WTC11 (cell line): ENCODE measurements at regions not wholly inside any gene's neighbourhood (a gene's known extent, or its start where the extent isn't known, plus 50 kb on each side); places are given as distances from the start of the nearest gene placed in this dataset.

Experiments
- ATAC-seq: fragments of 200-7000 bp; cut with Tn5 transposase; 2 replicates; pipeline ENCODE4 v1.10.0; 2021; ENCODE audit warnings: mild to moderate bottlenecking, moderate library complexity
- CTCF ChIA-PET: fragments of 300-600 bp; sonication (Branson Sonifier 250); formaldehyde crosslinking; loops from one replicate; lab custom pipeline; 2021; ENCODE audit warnings: antibody characterized with exemption; lab: Charles Lee
- POLR2A ChIA-PET: fragments of 350-600 bp; sonication (Branson Sonifier 250); formaldehyde crosslinking; loops from one replicate; lab custom pipeline; 2021; ENCODE audit warnings: antibody characterized with exemption; lab: Charles Lee
- DNase-seq: peaks from one replicate; pipeline ENCODE4 v3.0.0; 2021; ENCODE audit warnings: low spot score
- H3K27ac Mint-ChIP-seq: 2 replicates; pipeline ENCODE4 v1.8.0; 2021; ENCODE audit warnings: mixed read lengths
- H3K27me3 Mint-ChIP-seq: 2 replicates; pipeline ENCODE4 v1.8.0; 2021; ENCODE audit warnings: low read depth, mild to moderate bottlenecking, moderate library complexity, mixed read lengths
- H3K36me3 Mint-ChIP-seq: 2 replicates; pipeline ENCODE4 v1.8.0; 2021; ENCODE audit warnings: mixed read lengths
- H3K4me1 Mint-ChIP-seq: 2 replicates; pipeline ENCODE4 v1.8.0; 2022; ENCODE audit warnings: mixed read lengths
- H3K4me3 Mint-ChIP-seq: 2 replicates; pipeline ENCODE4 v1.8.0; 2021; ENCODE audit warnings: mild to moderate bottlenecking, moderate library complexity, mixed read lengths
- H3K9me3 Mint-ChIP-seq: 2 replicates; pipeline ENCODE4 v1.8.0; 2021; ENCODE audit warnings: mixed read lengths
- ATF1 ChIP-seq: sonication (generic); formaldehyde crosslinking; IDR thresholded peaks from 2 replicates; pipeline ENCODE4 v1.8.1; 2023; ENCODE audit warnings: mild to moderate bottlenecking, moderate library complexity, missing genetic modification reagents
- CBFB ChIP-seq: sonication (generic); formaldehyde crosslinking; IDR thresholded peaks from 2 replicates; pipeline ENCODE4 v1.8.1; 2022; ENCODE audit warnings: mild to moderate bottlenecking, low read depth, missing genetic modification reagents
- ETV6 ChIP-seq: sonication (generic); formaldehyde crosslinking; IDR thresholded peaks from 2 replicates; pipeline ENCODE4 v1.8.1; 2022; ENCODE audit warnings: mild to moderate bottlenecking, missing genetic modification reagents
- GRHL2 ChIP-seq: fragments of 250-450 bp; sonication (Bioruptor Pico); IDR thresholded peaks from 2 replicates; pipeline ENCODE4 v1.8.0; 2022; ENCODE audit warnings: mild to moderate bottlenecking, moderate library complexity; ENCODE audit not compliant: insufficient replicate concordance, severe bottlenecking
- GTF2I ChIP-seq: fragments of 250-450 bp; sonication (Bioruptor Pico); conservative IDR thresholded peaks from 2 replicates; pipeline ENCODE4 v1.4.0; 2021; ENCODE audit warnings: mild to moderate bottlenecking
- IRF2 ChIP-seq: sonication (generic); formaldehyde crosslinking; IDR thresholded peaks from 2 replicates; pipeline ENCODE4 v1.8.0; 2022; ENCODE audit warnings: low read depth, missing genetic modification reagents, borderline replicate concordance
- MXD4 ChIP-seq: fragments of 250-450 bp; sonication (Bioruptor Pico); IDR thresholded peaks from 2 replicates; pipeline ENCODE4 v1.8.0; 2021; ENCODE audit warnings: mild to moderate bottlenecking, moderate library complexity, borderline replicate concordance
- NR1H2 ChIP-seq: sonication (generic); formaldehyde crosslinking; IDR thresholded peaks from 2 replicates; pipeline ENCODE4 v1.9.0; 2021; ENCODE audit warnings: mild to moderate bottlenecking, moderate library complexity, missing genetic modification reagents
- RELA ChIP-seq: sonication (generic); formaldehyde crosslinking; IDR thresholded peaks from 2 replicates; pipeline ENCODE4 v1.8.1; 2022; ENCODE audit warnings: missing genetic modification reagents, mild to moderate bottlenecking, borderline replicate concordance
- SOX15 ChIP-seq: fragments of 250-450 bp; sonication (Bioruptor Pico); IDR thresholded peaks from 2 replicates; pipeline ENCODE4 v1.9.0; 2021; ENCODE audit warnings: mild to moderate bottlenecking
- SP1 ChIP-seq: sonication (generic); formaldehyde crosslinking; conservative IDR thresholded peaks from 2 replicates; pipeline ENCODE4 v1.8.1; 2022; ENCODE audit warnings: missing genetic modification reagents
- TEAD1 ChIP-seq: sonication (generic); formaldehyde crosslinking; IDR thresholded peaks from 2 replicates; pipeline ENCODE4 v1.8.0; 2022; ENCODE audit warnings: mild to moderate bottlenecking, missing genetic modification reagents
- ZBTB21 ChIP-seq: sonication (generic); formaldehyde crosslinking; IDR thresholded peaks from 2 replicates; pipeline ENCODE4 v1.8.1; 2023; ENCODE audit warnings: mild to moderate bottlenecking, missing genetic modification reagents, borderline replicate concordance
- TF ChIP-seq, protein P1 (sequence below): sonication (generic); formaldehyde crosslinking; IDR thresholded peaks from 2 replicates; pipeline ENCODE4 v1.8.0; 2023; ENCODE audit warnings: missing genetic modification reagents, mild to moderate bottlenecking, borderline replicate concordance
- TF ChIP-seq, protein P2 (sequence below): sonication (generic); formaldehyde crosslinking; IDR thresholded peaks from 2 replicates; pipeline ENCODE4 v1.8.1; 2023; ENCODE audit warnings: mild to moderate bottlenecking, missing genetic modification reagents
- TF ChIP-seq, protein P3 (sequence below): fragments of 250-450 bp; sonication (Bioruptor Pico); conservative IDR thresholded peaks from 2 replicates; pipeline ENCODE4 v1.9.0; 2021; ENCODE audit warnings: mild to moderate bottlenecking

DNA sequence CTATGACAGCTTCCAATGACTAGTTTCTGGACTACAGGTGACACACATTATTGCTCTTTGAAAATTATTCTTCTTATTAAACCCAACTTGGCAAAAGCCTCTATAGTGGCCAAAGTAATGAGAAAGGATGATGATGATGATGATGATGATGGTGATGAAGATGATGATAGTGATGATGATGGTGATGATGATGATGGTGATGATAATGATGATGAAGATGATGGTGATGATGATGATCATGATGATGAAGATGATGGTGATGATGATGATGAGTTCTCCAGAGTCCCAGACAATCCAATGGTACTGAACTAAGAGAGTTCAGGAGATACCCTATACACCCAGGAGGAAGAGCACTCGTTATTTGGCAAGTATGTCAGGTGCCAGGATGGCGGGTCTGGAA lies 739.4 kb downstream of the IRX1 start (continued):
- no peak for TF ChIP-seq RELA (CRISPR knock-in tag)
- no peak for TF ChIP-seq ATF1 (CRISPR knock-in tag)
- TF ChIP-seq, protein P1, sequence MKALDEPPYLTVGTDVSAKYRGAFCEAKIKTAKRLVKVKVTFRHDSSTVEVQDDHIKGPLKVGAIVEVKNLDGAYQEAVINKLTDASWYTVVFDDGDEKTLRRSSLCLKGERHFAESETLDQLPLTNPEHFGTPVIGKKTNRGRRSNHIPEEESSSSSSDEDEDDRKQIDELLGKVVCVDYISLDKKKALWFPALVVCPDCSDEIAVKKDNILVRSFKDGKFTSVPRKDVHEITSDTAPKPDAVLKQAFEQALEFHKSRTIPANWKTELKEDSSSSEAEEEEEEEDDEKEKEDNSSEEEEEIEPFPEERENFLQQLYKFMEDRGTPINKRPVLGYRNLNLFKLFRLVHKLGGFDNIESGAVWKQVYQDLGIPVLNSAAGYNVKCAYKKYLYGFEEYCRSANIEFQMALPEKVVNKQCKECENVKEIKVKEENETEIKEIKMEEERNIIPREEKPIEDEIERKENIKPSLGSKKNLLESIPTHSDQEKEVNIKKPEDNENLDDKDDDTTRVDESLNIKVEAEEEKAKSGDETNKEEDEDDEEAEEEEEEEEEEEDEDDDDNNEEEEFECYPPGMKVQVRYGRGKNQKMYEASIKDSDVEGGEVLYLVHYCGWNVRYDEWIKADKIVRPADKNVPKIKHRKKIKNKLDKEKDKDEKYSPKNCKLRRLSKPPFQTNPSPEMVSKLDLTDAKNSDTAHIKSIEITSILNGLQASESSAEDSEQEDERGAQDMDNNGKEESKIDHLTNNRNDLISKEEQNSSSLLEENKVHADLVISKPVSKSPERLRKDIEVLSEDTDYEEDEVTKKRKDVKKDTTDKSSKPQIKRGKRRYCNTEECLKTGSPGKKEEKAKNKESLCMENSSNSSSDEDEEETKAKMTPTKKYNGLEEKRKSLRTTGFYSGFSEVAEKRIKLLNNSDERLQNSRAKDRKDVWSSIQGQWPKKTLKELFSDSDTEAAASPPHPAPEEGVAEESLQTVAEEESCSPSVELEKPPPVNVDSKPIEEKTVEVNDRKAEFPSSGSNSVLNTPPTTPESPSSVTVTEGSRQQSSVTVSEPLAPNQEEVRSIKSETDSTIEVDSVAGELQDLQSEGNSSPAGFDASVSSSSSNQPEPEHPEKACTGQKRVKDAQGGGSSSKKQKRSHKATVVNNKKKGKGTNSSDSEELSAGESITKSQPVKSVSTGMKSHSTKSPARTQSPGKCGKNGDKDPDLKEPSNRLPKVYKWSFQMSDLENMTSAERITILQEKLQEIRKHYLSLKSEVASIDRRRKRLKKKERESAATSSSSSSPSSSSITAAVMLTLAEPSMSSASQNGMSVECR (CRISPR knock-in tag): no peak
- TF ChIP-seq TEAD1: no peak
- no peak for TF ChIP-seq NR1H2 (CRISPR knock-in tag)
- no peak for TF ChIP-seq SP1 (CRISPR knock-in tag)
- TF ChIP-seq, protein P2, sequence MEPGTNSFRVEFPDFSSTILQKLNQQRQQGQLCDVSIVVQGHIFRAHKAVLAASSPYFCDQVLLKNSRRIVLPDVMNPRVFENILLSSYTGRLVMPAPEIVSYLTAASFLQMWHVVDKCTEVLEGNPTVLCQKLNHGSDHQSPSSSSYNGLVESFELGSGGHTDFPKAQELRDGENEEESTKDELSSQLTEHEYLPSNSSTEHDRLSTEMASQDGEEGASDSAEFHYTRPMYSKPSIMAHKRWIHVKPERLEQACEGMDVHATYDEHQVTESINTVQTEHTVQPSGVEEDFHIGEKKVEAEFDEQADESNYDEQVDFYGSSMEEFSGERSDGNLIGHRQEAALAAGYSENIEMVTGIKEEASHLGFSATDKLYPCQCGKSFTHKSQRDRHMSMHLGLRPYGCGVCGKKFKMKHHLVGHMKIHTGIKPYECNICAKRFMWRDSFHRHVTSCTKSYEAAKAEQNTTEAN (CRISPR knock-in tag): no peak

DNA sequence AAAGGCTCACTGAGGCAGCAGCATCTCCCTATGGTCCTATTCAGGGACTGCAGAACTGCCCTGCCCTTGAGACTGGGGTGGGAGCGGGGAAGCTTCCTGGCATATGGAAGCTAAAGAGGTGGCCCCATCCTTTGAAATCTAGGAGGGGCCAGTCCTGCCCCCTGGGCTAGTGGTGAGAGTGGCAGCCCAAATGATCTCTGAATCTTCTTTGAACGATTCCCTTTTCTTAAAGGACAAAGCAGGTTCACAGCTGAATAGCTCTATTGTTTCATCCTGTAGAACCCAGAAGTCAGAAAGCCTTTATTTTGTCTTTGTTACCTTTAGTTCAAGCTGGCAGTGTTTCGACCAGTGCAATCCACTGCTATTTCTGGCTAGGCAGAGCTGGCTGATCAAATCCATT lies 741.9 kb downstream of the IRX1 start:
- no peak for TF ChIP-seq ZBTB21 (CRISPR knock-in tag)
- no peak for TF ChIP-seq IRF2 (CRISPR knock-in tag)
- no peak for TF ChIP-seq SOX15
- no peak for TF ChIP-seq GRHL2
- no peak for TF ChIP-seq CBFB
- TF ChIP-seq, protein P1 (CRISPR knock-in tag): no peak
- TF ChIP-seq GTF2I: no peak
- TF ChIP-seq ETV6 (CRISPR knock-in tag): no peak
- TF ChIP-seq, protein P3, sequence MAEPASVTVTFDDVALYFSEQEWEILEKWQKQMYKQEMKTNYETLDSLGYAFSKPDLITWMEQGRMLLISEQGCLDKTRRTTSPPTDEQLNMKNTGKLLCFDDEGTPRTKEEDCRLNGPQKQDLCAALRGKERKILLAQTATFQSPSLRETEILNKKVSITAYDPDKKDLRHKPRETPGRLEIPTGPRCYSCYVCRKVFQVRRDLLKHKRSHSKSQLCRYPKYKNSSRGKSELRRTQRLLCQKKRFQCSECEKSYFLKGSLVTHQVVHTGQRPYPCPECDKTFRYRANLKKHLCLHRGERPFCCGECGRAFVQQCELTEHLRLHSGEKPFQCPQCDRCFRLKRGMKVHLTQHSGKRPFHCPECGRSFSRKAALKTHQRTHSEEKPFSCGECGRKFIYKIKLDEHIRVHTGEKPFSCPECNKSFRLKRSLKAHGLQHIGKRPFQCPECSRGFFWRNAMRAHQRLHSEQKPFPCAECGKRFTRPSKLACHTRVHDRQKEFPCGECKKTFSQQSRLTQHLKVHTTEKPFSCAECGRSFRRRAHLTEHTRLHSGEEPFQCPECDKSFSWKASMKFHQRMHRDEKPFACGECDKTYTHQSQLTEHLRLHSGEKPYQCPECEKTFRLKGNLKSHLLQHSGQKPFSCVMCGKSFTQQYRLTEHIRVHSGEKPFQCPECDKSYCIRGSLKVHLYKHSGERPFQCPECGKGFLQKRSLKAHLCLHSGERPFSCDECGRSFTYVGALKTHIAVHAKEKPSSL: no peak
- no peak for TF ChIP-seq MXD4 (CRISPR knock-in tag)
- H3K36me3 Mint-ChIP-seq: no peaks in the 10 kb centered on the region
- ChIA-PET CTCF (no interaction called here), POLR2A (no interaction called here)
- H3K27me3 Mint-ChIP-seq: no peaks in the 10 kb centered on the region
- H3K4me1 Mint-ChIP-seq: peaks cover 5% of the 10 kb centered on the region; the same call in 1 of the 2 replicates
- ATAC-seq (peak; percentile 41; the same call in 1 of the 2 replicates), DNase-seq (no peak)
- H3K9me3 Mint-ChIP-seq: peaks cover 17% of the 10 kb centered on the region
- no peak overlapping the region for H3K4me3 Mint-ChIP-seq
- H3K27ac Mint-ChIP-seq: no peak overlapping the region
